ENCODE measurements at regions not wholly inside any gene's neighbourhood (a gene's known extent, or its start where the extent isn't known, plus 50 kb on each side); places are given as distances from the start of the nearest gene placed in this dataset.
"Not testable (repeated sequence)": the region's sequence is repeated elsewhere in the genome, so short reads cannot be mapped to it uniquely, and the experiment has no call there.

GRCh38 chr16:79835194-79835593, 234.7 kb upstream of the MAF start:
- Histone ChIP-seq H3K4me3 (no peak overlapping the region), H3K27ac (no peak overlapping the region), H3K36me3 (no peaks in the 10 kb centered on the region), H3K9me3 (replicated peaks) (no peaks in the 10 kb centered on the region), H3K4me1 (no peaks in the 10 kb centered on the region), H3K27me3 (no peaks in the 10 kb centered on the region)
- DNase-seq, result no peak

- H3K4me1 ChIP-seq, result no peaks in the 10 kb centered on the region
- H3K27me3 ChIP-seq, result no peaks in the 10 kb centered on the region
- DNase-seq, result no peak
- no peaks in the 10 kb centered on the region for H3K36me3 ChIP-seq
- no peak overlapping the region for H3K27ac ChIP-seq
- no peaks in the 10 kb centered on the region for H3K9me3 ChIP-seq (replicated peaks)
- H3K4me3 ChIP-seq, result no peak overlapping the region
Observed at GRCh38 chr16:79834720-79835119, 234.2 kb upstream of the MAF start.

DNA sequence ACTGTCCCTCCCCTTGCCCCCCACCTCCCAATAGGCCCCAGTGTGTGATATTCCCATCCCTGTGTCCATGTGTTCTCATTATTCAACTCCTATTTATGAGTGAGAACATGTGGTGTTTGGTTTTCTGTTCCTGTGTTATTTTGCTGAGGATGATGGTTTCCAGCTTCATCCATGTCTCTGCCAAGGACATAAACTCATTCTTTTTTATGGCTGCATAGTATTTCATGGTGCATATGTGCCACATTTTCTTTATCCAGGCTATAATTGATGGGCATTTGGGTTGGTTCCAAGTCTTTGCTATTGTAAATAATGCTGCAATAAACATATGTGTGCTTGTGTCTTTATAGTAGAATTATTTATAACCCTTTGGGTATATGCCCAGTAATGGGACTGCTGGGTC, 233.5 kb upstream of the MAF start:
- not testable (repeated sequence) for H3K4me1 ChIP-seq; H3K9me3 ChIP-seq (replicated peaks); H3K4me3 ChIP-seq; H3K36me3 ChIP-seq; DNase-seq; H3K27ac ChIP-seq; H3K27me3 ChIP-seq

- Histone ChIP-seq H3K9me3 (replicated peaks) (no peaks in the 10 kb centered on the region), H3K27me3 (no peaks in the 10 kb centered on the region), H3K27ac (no peak overlapping the region), H3K4me1 (no peaks in the 10 kb centered on the region), H3K36me3 (no peaks in the 10 kb centered on the region), H3K4me3 (no peak overlapping the region)
- no peak for DNase-seq
Observed at GRCh38 chr16:79833559-79833958, 233.0 kb upstream of the MAF start.

GRCh38 chr16:79826732-79827475, 226.4 kb upstream of the MAF start:
- Histone ChIP-seq H3K36me3 (no peaks in the 10 kb centered on the region), H3K4me1 (no peaks in the 10 kb centered on the region), H3K27me3 (no peaks in the 10 kb centered on the region), H3K27ac (no peak overlapping the region), H3K4me3 (no peak overlapping the region), H3K9me3 (replicated peaks) (no peaks in the 10 kb centered on the region)
- no peak for DNase-seq

- Histone ChIP-seq H3K9me3 (replicated peaks) (no peaks in the 10 kb centered on the region), H3K27me3 (no peaks in the 10 kb centered on the region), H3K4me1 (no peaks in the 10 kb centered on the region)
Observed at GRCh38 chr16:79825002-79825401, 224.5 kb upstream of the MAF start.

DNA sequence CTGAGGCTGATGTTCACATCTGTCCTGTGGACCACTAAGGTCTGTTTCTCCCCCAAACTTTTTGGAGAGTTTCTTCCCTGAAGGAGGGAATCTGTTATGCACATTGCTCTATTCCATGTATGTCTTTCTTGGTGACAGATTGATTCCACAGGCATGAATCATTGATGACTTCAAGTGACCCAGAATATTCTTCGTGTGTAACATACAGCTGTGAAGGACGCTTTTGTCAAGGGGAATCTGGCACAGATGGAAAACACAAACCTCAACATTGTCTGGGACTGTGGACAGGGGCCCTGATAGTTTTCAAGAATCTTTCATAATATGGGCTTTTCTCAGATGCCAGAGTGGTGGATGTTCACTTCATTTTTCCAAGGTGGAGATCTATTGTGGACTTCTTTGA, 223.1 kb upstream of the MAF start:
- Histone ChIP-seq H3K27me3 (no peaks in the 10 kb centered on the region), H3K9me3 (replicated peaks) (no peaks in the 10 kb centered on the region), H3K27ac (no peak overlapping the region), H3K36me3 (no peaks in the 10 kb centered on the region), H3K4me1 (no peaks in the 10 kb centered on the region), H3K4me3 (no peak overlapping the region)
- no peak for DNase-seq

More at GRCh38 chr16:79825002-79825401, 224.5 kb upstream of the MAF start:
- Histone ChIP-seq H3K4me3 (no peak overlapping the region), H3K27ac (no peak overlapping the region), H3K36me3 (no peaks in the 10 kb centered on the region)
- no peak for DNase-seq

DNA sequence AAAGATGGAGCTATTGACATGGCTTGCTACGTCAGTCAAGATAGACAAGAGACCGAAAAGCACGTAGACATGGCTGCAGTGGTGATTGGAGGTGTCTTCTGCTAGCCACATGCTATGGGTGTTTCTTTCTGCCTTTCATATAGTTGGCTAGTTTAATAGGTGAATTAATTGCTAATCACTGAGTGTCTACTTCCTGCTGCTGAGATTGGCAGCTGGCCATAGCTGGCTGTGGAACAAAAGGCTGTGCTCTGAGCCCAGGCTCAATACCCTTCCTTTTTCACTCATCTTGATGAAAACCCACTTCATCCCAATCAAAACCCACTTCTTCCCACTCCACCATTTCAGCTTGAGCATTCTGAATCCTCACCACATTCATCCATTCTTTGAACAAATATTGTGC, 221.4 kb upstream of the MAF start:
- no peaks in the 10 kb centered on the region for H3K9me3 ChIP-seq (replicated peaks)
- H3K27me3 ChIP-seq, result no peaks in the 10 kb centered on the region
- H3K4me1 ChIP-seq, result no peaks in the 10 kb centered on the region
- no peaks in the 10 kb centered on the region for H3K36me3 ChIP-seq
- no peak overlapping the region for H3K4me3 ChIP-seq
- no peak for DNase-seq
- no peak overlapping the region for H3K27ac ChIP-seq

DNA sequence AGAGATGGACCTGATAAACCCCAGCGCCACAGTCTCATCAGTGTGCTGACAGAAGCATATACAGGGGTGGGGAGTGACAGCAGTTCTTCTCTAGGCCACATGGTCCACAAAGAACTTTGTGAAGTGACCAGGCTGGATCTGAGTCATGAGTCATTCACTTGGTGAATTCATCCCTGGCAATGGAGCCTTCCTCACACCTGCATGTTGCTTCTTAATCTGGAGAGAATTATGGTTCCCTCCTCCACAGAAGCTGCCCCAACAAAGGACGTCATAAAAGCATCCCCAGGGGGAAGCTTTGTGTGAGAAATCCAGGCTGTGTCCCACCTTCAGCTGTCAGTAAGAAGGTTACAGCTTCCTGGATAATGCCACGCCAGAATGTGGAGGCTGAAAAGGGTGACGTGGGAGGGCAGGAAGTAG, 215.6 kb upstream of the MAF start:
- no peaks in the 10 kb centered on the region for H3K36me3 ChIP-seq
- no peak overlapping the region for H3K27ac ChIP-seq
- H3K9me3 ChIP-seq (replicated peaks), result no peaks in the 10 kb centered on the region
- no peak overlapping the region for H3K4me3 ChIP-seq
- no peaks in the 10 kb centered on the region for H3K27me3 ChIP-seq
- no peak for DNase-seq
- no peaks in the 10 kb centered on the region for H3K4me1 ChIP-seq

GRCh38 chr16:79815049-79815448, 214.5 kb upstream of the MAF start:
- no peaks in the 10 kb centered on the region for H3K4me1 ChIP-seq
- no peaks in the 10 kb centered on the region for H3K27me3 ChIP-seq
- H3K36me3 ChIP-seq, result no peaks in the 10 kb centered on the region
- no peak overlapping the region for H3K27ac ChIP-seq
- no peak for DNase-seq
- no peaks in the 10 kb centered on the region for H3K9me3 ChIP-seq (replicated peaks)
- H3K4me3 ChIP-seq, result no peak overlapping the region

DNA sequence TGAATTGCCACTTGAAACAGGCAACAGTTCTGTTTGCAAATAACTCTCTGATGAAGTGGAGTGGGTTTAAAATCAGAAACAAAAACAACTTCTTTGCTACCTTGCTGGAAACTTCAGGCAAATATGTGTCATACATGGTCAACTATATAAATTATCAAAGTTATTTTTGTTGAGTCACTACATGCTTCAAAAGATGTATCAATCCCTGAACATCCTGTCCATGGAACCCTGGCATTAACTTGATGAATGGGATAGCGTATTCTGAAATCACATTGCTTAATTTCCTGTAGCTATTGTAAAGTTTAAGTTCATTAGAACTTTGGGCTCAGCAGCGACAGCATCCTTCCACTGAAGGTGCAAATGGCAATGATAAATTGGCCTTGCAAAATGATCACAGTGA, 213.6 kb upstream of the MAF start:
- H3K27ac ChIP-seq, result no peak overlapping the region
- no peaks in the 10 kb centered on the region for H3K36me3 ChIP-seq
- H3K4me1 ChIP-seq, result no peaks in the 10 kb centered on the region
- H3K27me3 ChIP-seq, result no peaks in the 10 kb centered on the region
- H3K4me3 ChIP-seq, result no peak overlapping the region
- no peak for DNase-seq
- no peaks in the 10 kb centered on the region for H3K9me3 ChIP-seq (replicated peaks)

GRCh38 chr16:79811541-79811940, 211.0 kb upstream of the MAF start:
- no peaks in the 10 kb centered on the region for H3K4me1 ChIP-seq
- H3K36me3 ChIP-seq, result no peaks in the 10 kb centered on the region
- no peaks in the 10 kb centered on the region for H3K27me3 ChIP-seq
- no peak overlapping the region for H3K27ac ChIP-seq
- no peaks in the 10 kb centered on the region for H3K9me3 ChIP-seq (replicated peaks)
- no peak overlapping the region for H3K4me3 ChIP-seq
- DNase-seq, result no peak

DNA sequence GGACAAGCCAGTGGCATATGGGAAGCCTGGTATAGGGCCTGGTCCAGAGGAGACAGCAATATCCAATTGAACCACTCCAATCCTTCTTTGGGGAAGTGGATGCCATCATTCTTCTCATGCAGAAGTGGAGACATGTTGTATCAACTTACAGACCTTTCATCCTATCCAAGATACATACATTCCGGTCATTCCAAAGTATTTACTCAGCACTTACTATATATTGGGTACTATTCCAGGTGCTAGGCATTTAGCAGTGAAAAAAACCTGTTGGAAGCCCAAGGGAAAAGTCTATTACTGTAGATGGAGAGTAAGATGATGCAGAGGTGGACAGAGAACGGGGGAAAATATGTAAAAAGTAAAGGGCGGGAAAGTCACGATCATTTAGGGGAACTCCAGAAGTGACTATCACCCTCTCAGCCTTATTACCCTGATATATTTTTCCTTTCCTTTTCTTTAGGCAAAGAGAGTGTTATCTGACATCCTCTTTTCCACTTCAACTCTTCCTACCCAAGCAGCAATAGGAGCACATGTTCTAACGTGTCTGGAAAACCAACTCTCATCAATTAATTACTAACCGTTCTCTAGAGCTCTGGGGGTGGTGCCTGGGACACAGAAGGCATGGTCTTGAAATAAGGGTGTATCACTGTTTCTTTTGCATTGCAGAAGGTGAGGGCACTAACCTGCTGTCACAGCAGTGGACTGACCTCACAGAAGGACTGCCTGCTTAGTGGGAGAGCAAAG, 210.1 kb upstream of the MAF start:
- Histone ChIP-seq H3K4me3 (no peak overlapping the region), H3K27me3 (no peaks in the 10 kb centered on the region), H3K27ac (no peak overlapping the region)

GRCh38 chr16:79809376-79809775, 208.8 kb upstream of the MAF start:
- DNase-seq, result no peak
- Histone ChIP-seq H3K27ac (no peak overlapping the region), H3K27me3 (no peaks in the 10 kb centered on the region), H3K9me3 (replicated peaks) (no peaks in the 10 kb centered on the region), H3K4me3 (no peak overlapping the region), H3K36me3 (no peaks in the 10 kb centered on the region), H3K4me1 (no peaks in the 10 kb centered on the region)

More for the DNA sequence above, 210.1 kb upstream of the MAF start:
- Histone ChIP-seq H3K4me1 (no peaks in the 10 kb centered on the region), H3K9me3 (replicated peaks) (no peaks in the 10 kb centered on the region), H3K36me3 (no peaks in the 10 kb centered on the region)
- DNase-seq, result no peak

DNA sequence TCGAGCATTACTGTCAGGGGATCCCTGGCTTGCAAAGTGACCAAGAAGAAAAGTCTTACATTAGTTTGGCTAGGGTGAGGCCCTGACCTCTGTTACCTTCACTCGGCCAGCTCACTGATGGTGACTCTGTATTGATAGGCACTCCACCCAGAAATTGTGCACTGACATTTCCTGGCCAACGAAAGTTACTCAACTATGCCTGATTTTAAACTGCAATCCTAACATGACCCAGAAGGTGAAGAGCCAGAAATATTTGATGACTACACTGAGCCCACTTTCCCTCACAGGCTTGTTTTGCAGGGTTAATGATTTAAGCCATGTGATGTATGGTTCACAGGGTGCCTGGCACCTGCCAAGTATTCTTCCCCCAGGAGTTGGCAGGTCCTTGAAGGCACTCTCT, 208.2 kb upstream of the MAF start:
- Histone ChIP-seq H3K27me3 (no peaks in the 10 kb centered on the region), H3K27ac (no peak overlapping the region), H3K9me3 (replicated peaks) (no peaks in the 10 kb centered on the region), H3K36me3 (no peaks in the 10 kb centered on the region), H3K4me1 (no peaks in the 10 kb centered on the region), H3K4me3 (no peak overlapping the region)
- no peak for DNase-seq

DNA sequence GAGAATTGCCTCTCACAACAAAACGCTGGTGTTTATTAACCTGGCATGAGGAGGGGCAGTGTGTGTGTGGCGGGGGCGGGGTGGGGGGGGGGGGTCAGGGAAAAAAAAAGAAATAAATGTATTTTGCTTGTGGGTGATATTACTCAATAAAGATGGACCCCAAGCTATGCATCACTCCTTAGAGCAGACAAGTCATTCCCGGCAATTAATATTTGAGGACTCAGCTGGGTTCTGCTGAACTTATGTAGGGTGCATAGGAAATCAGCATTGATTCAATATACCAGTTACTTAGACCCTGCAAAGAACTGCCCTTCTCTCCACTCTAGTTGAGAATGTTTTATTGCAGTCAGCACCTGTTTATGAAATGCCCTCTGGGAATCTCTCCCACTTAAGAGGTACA, 206.2 kb upstream of the MAF start:
- Histone ChIP-seq H3K27me3 (no peaks in the 10 kb centered on the region), H3K4me3 (no peak overlapping the region)

More for the DNA sequence above, 206.2 kb upstream of the MAF start:
- no peak for DNase-seq
- Histone ChIP-seq H3K36me3 (no peaks in the 10 kb centered on the region), H3K27ac (no peak overlapping the region), H3K9me3 (replicated peaks) (no peaks in the 10 kb centered on the region), H3K4me1 (no peaks in the 10 kb centered on the region)

All from SJCRH30 (cell line).